Osteocyte (in vitro differentiated cells): ENCODE measurements at regions not wholly inside any gene's neighbourhood (a gene's known extent, or its start where the extent isn't known, plus 50 kb on each side); places are given as distances from the start of the nearest gene placed in this dataset.

Experiments used
- DNase-seq: peaks from one replicate; pipeline ENCODE4 v3.0.0; 2021; ENCODE audit warnings: mixed read lengths; ENCODE audit not compliant: unreplicated experiment; ENCODE audit errors: extremely low spot score
- H3K27ac Mint-ChIP-seq: one replicate; pipeline ENCODE4 v1.8.0; 2021; ENCODE audit warnings: mild to moderate bottlenecking, mixed read lengths; ENCODE audit not compliant: unreplicated experiment
- H3K27me3 Mint-ChIP-seq: one replicate; pipeline ENCODE4 v1.8.0; 2021; ENCODE audit warnings: mixed read lengths; ENCODE audit not compliant: unreplicated experiment
- H3K36me3 Mint-ChIP-seq: one replicate; pipeline ENCODE4 v1.8.0; 2021; ENCODE audit warnings: mixed read lengths; ENCODE audit not compliant: unreplicated experiment
- H3K4me1 Mint-ChIP-seq: one replicate; pipeline ENCODE4 v1.8.0; 2021; ENCODE audit warnings: mixed read lengths; ENCODE audit not compliant: unreplicated experiment
- H3K4me3 Mint-ChIP-seq: one replicate; pipeline ENCODE4 v1.8.0; 2021; ENCODE audit warnings: mild to moderate bottlenecking, moderate library complexity, mixed read lengths; ENCODE audit not compliant: unreplicated experiment
- H3K9me3 Mint-ChIP-seq: one replicate; pipeline ENCODE4 v1.8.0; 2021; ENCODE audit warnings: mixed read lengths; ENCODE audit not compliant: unreplicated experiment
- TF ChIP-seq, protein P1 (sequence below): fragments of 200-600 bp; sonication (generic); IDR thresholded peaks from 2 replicates; pipeline ENCODE4 v1.5.0; 2021; ENCODE audit warnings: antibody characterized with exemption, mild to moderate bottlenecking, moderate library complexity

DNA sequence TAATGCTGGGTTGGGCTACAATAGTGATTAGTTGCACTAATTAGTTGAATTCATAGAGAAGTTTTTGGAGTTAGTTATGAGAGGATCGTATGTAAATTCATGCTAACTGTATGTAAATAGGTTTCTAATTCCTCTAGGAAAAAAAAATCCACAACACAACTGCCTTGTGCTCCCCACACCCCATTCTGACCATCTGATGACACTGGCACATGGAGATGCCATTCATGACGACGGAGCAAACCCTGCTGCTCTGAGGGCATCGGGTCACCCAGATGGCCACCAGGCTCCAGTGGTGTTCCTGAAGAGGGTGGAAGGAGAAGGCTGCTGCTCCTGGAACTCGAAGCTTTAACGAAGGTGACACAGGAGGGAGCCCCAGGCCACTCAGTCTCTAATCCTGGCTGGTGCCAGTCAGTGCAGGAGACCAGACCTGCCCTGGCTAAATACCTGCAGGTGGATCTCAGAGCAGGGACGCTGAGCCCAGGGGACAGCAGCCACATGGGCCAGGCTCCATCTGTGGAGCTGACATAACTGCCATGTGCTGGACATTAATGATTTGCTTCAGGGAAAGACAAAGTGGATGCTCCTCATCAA, 90.3 kb downstream of the FAM50B start:
- no peak overlapping the region for H3K27ac Mint-ChIP-seq
- no peaks in the 10 kb centered on the region for H3K27me3 Mint-ChIP-seq
- H3K4me1 Mint-ChIP-seq, result no peaks in the 10 kb centered on the region
- H3K9me3 Mint-ChIP-seq, result no peaks in the 10 kb centered on the region
- DNase-seq, result no peak
- H3K36me3 Mint-ChIP-seq, result no peaks in the 10 kb centered on the region
- H3K4me3 Mint-ChIP-seq, result no peak overlapping the region
- TF ChIP-seq, protein P1, sequence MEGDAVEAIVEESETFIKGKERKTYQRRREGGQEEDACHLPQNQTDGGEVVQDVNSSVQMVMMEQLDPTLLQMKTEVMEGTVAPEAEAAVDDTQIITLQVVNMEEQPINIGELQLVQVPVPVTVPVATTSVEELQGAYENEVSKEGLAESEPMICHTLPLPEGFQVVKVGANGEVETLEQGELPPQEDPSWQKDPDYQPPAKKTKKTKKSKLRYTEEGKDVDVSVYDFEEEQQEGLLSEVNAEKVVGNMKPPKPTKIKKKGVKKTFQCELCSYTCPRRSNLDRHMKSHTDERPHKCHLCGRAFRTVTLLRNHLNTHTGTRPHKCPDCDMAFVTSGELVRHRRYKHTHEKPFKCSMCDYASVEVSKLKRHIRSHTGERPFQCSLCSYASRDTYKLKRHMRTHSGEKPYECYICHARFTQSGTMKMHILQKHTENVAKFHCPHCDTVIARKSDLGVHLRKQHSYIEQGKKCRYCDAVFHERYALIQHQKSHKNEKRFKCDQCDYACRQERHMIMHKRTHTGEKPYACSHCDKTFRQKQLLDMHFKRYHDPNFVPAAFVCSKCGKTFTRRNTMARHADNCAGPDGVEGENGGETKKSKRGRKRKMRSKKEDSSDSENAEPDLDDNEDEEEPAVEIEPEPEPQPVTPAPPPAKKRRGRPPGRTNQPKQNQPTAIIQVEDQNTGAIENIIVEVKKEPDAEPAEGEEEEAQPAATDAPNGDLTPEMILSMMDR, result no peak

DNA sequence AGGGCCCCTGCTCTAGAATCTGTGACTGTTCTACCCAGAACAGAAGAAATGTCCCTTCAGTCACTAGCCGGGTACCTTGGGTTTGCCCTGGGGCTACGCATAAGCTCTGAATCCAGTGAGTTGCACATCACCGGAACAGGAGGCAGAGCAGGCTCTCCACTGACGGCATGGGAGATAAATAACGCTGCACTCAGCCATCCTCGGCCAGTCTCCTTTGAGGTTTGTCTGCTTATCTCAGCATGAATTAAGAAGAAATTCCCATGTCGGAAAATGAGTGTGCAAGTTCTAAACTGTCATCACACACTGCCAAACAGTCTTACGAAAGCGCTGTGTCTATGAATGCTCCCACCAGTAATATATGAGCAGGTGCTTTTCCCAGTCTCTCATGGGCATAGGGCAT, 90.8 kb downstream of the FAM50B start:
- H3K9me3 Mint-ChIP-seq, result no peaks in the 10 kb centered on the region
- DNase-seq, result no peak
- H3K27me3 Mint-ChIP-seq, result no peaks in the 10 kb centered on the region

DNA sequence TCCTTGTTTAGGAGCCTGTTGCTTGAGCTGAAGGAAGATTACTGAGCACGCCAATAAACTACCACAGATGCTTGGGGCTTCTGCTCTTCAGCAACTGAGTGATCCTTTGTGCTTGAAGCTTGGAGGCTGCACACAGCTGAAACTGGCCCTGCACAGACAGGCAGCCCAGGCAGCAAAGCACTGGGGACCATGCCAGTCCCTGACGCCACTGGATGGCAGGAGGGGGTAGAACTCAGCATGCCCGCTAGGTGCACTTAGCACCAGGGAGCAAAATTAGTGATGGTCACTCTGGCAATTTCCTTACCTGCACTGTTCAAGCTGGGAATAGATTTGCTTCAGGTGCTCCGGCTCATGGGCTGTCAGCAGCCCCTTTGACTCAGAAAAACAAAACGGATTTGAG, 91.5 kb downstream of the FAM50B start:
- Mint-ChIP-seq H3K27me3 (no peaks in the 10 kb centered on the region), H3K9me3 (no peaks in the 10 kb centered on the region), H3K27ac (no peak overlapping the region), H3K4me1 (peaks cover 8% of the 10 kb centered on the region), H3K36me3 (no peaks in the 10 kb centered on the region), H3K4me3 (no peak overlapping the region)
- TF ChIP-seq, protein P1, result no peak
- DNase-seq, result no peak

More for the DNA sequence above, 90.8 kb downstream of the FAM50B start:
- Mint-ChIP-seq H3K4me1 (peaks cover 2% of the 10 kb centered on the region), H3K36me3 (no peaks in the 10 kb centered on the region), H3K27ac (no peak overlapping the region), H3K4me3 (no peak overlapping the region)
- TF ChIP-seq, protein P1, result no peak

DNA sequence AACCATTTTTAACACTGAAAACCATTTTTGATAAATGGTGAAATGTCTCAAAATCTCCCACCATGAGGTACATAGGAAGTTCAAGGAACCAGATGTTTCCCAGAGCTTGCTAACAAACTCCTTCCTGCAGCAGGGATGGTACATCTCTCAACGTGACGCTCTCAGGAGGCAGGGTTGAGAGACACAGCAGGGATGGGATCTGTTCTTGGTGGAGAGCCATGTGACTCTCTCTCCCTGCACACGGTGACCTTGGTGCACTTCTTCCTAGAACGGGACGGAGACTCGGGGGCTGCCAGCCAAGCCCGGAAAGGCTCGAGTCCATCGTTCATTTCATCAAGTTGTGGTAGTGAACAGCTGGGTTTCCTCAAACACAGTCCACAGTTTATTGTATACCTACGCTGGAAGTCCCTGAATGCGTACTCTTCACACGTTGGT, 94.2 kb downstream of the FAM50B start:
- no peak overlapping the region for H3K4me3 Mint-ChIP-seq
- H3K4me1 Mint-ChIP-seq, result peaks cover 8% of the 10 kb centered on the region
- H3K27me3 Mint-ChIP-seq, result no peaks in the 10 kb centered on the region
- no peaks in the 10 kb centered on the region for H3K36me3 Mint-ChIP-seq
- no peak overlapping the region for H3K27ac Mint-ChIP-seq
- no peaks in the 10 kb centered on the region for H3K9me3 Mint-ChIP-seq
- DNase-seq, result no peak
- TF ChIP-seq, protein P1, result no peak

DNA sequence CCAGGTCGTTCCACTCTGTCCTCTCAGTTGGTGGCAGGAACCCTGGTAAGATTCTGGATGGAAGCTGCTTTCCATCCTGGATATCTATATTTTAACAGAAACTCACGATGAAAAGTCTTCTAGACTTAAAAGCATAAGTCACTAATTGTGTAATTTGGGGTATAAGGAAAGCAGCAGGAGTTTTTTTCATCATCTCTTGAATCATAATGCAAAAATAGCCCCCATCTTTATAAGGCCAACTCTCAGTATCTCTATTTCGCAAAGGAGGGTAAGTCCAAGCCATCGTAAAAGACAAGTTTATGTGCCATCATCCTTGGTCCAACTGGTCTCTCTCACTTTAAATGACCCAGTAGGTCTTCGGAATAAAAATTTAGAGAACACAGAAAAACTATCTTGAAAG, 95.1 kb downstream of the FAM50B start:
- no peak overlapping the region for H3K27ac Mint-ChIP-seq
- H3K36me3 Mint-ChIP-seq, result no peaks in the 10 kb centered on the region
- no peak overlapping the region for H3K4me3 Mint-ChIP-seq
- DNase-seq, result no peak
- TF ChIP-seq, protein P1, result no peak
- no peaks in the 10 kb centered on the region for H3K9me3 Mint-ChIP-seq
- no peaks in the 10 kb centered on the region for H3K27me3 Mint-ChIP-seq
- peaks cover 8% of the 10 kb centered on the region for H3K4me1 Mint-ChIP-seq
